Thoracic aorta (tissue), 2 donors: ENCODE measurements at regions not wholly inside any gene's neighbourhood (a gene's known extent, or its start where the extent isn't known, plus 50 kb on each side); places are given as distances from the start of the nearest gene placed in this dataset.
"Not testable (repeated sequence)": the region's sequence is repeated elsewhere in the genome, so short reads cannot be mapped to it uniquely, and the experiment has no call there.

Source experiments
- ATAC-seq: fragments of 150-250 bp; one replicate; pipeline ENCODE4 v1.8.0; 2017; ENCODE audit warnings: low read depth; ENCODE audit not compliant: insufficient number of reproducible peaks, low FRiP score
- DNase-seq: peaks from one replicate; pipeline ENCODE4 v3.0.0-alpha.2; 2020; ENCODE audit warnings: low spot score
- H3K27ac ChIP-seq, 2 donors: fragments of 200-600 bp; sonication (generic); 1 replicate in 1 of 2; 2 replicates in 1 of 2; pipeline ENCODE4 v1.5.1; 2016; ENCODE audit warnings: mild to moderate bottlenecking in 2 of 2, moderate library complexity in 2 of 2
- H3K27me3 ChIP-seq: fragments of 200-600 bp; sonication (generic); replicated peaks from 2 replicates; pipeline ENCODE4 v1.6.0; 2016; ENCODE audit warnings: mild to moderate bottlenecking; ENCODE audit not compliant: insufficient read depth
- H3K36me3 ChIP-seq: fragments of 200-600 bp; sonication (generic); one replicate; pipeline ENCODE4 v1.5.1; 2016
- H3K4me1 ChIP-seq, 2 donors: fragments of 200-600 bp; sonication (generic); 1 replicate in 1 of 2; 2 replicates in 1 of 2; pipeline versions ENCODE4 v1.5.1 to v1.6.0; 2016; ENCODE audit warnings: low read depth in 2 of 2, mild to moderate bottlenecking in 1 of 2; ENCODE audit not compliant: control insufficient read depth in 1 of 2
- H3K4me3 ChIP-seq: fragments of 200-600 bp; sonication (generic); 2 replicates; pipeline ENCODE4 v1.5.1; 2016; ENCODE audit warnings: mild to moderate bottlenecking
- H3K9me3 ChIP-seq: fragments of 200-600 bp; sonication (generic); 2 replicates; pipeline ENCODE4 v1.5.1; 2016
- CTCF ChIP-seq: fragments of 200-600 bp; sonication (generic); IDR thresholded peaks from one replicate; pipeline ENCODE4 v1.5.1; 2019; ENCODE audit warnings: antibody characterized with exemption

DNA sequence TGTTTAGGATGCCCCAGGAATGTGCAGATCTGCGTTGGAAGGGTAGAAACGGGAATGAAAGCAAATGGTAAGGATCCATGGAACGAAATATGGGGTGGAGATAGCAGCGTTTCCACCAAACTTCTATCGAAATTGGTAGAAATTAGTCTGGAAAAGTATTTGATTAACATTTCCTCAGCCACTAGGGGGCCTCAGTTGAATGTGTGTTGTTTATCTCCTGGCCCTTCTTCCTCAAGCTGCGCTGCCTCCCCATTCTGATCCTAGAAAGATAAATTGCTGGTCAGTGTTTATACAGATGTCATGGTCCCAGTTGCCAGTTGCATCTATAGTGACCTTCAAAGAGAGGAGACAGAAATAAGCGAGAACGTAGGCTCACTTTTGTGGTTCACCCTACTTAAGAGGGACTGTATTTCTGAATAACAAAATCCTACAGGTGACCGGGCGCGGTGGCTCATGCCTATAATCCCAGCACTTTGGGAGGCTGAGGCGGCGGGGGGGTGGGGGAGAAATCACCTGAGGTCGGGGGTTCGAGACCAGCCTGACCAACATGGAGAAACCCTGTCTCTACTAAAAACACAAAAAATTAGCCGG is 457.1 kb downstream of the SQOR start:
- peak; percentile 32 for TF ChIP-seq CTCF
- DNase-seq (no peak), ATAC-seq (peak; percentile 20)
- no peak overlapping the region for H3K4me3 ChIP-seq
- H3K9me3 ChIP-seq: no peaks in the 10 kb centered on the region
- H3K36me3 ChIP-seq: no peaks in the 10 kb centered on the region
- no peak overlapping the region for H3K27ac ChIP-seq
- no peaks in the 10 kb centered on the region for H3K4me1 ChIP-seq
- no peaks in the 10 kb centered on the region for H3K27me3 ChIP-seq

DNA sequence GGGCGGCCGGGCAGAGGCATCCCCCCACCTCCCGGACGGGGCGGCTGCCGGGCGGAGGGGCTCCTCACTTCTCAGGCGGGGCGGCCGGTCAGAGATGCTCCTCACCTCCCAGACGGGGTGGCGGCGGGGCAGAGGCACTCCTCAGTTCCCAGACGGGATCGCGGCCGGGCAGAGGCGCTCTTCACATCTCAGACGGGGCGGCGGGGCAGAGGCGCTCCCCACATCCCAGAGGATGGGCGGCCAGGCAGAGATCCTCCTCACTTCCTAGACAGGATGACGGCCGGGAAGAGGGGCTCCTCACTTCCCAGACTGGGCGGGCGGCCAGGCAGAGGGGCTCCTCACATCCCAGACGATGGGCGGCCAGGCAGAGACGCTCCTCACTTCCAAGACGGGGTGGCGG is 463.2 kb downstream of the SQOR start:
- H3K9me3 ChIP-seq, H3K4me1 ChIP-seq, ATAC-seq, H3K27me3 ChIP-seq, H3K36me3 ChIP-seq, DNase-seq, H3K4me3 ChIP-seq, H3K27ac ChIP-seq: not testable (repeated sequence)

DNA sequence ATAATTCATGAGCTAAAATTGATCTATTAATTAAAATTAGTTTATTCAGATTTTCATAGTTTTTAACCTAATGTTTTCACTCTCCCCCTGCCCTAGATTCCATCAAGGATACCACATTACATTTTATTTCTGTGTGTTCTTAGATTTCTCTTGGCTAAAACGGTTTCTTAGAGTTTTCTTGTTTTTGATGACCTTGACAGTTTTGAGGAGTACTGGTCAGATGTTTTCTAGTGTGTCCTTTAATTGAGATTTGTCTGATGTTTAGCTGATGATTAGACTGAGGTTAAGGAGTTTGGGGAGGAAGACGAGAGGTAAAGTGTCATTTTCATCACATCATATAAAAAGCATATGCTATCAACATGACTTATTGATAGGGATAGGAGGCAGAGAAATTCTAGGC is 475.9 kb downstream of the SQOR start:
- no peaks in the 10 kb centered on the region for H3K36me3 ChIP-seq
- TF ChIP-seq CTCF: no peak
- H3K9me3 ChIP-seq: no peaks in the 10 kb centered on the region
- H3K4me1 ChIP-seq: no peaks in the 10 kb centered on the region
- H3K27me3 ChIP-seq: no peaks in the 10 kb centered on the region
- no peak for ATAC-seq
- H3K4me3 ChIP-seq: no peak overlapping the region
- H3K27ac ChIP-seq: no peak overlapping the region
- DNase-seq: no peak

DNA sequence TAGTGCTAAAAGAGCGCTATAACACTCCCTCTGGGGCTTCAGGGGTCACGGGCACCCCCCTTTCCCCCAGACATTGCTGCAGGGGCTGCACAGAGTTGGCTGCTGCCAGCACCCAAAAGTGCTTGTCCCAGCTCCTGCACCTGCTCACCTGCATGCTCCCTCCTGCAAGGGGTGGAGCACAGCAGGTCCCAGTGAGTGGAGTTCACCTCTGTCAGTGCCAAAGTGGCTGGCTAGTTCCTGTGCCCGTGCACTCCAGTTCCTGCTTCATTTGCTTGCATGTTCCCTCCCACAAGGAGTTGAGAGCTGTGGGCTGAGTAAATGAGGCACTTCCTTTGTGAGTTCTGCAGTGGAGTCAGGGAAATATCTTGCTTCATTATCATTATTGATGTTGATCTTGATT is 476.9 kb downstream of the SQOR start:
- ATAC-seq (no peak), DNase-seq (no peak)
- Histone ChIP-seq H3K27ac (no peak overlapping the region), H3K4me1 (no peaks in the 10 kb centered on the region), H3K9me3 (no peaks in the 10 kb centered on the region), H3K4me3 (no peak overlapping the region), H3K27me3 (no peaks in the 10 kb centered on the region), H3K36me3 (no peaks in the 10 kb centered on the region)
- no peak for TF ChIP-seq CTCF

- H3K36me3 ChIP-seq: no peaks in the 10 kb centered on the region
- no peak for TF ChIP-seq CTCF
- no peak overlapping the region for H3K27ac ChIP-seq
- H3K4me3 ChIP-seq: no peak overlapping the region
- no peak for ATAC-seq
- DNase-seq: no peak
- H3K9me3 ChIP-seq: no peaks in the 10 kb centered on the region
- no peaks in the 10 kb centered on the region for H3K27me3 ChIP-seq
- H3K4me1 ChIP-seq: no peaks in the 10 kb centered on the region
Measured at GRCh38 chr15:46117071-46117470, 482.2 kb downstream of the SQOR start.

DNA sequence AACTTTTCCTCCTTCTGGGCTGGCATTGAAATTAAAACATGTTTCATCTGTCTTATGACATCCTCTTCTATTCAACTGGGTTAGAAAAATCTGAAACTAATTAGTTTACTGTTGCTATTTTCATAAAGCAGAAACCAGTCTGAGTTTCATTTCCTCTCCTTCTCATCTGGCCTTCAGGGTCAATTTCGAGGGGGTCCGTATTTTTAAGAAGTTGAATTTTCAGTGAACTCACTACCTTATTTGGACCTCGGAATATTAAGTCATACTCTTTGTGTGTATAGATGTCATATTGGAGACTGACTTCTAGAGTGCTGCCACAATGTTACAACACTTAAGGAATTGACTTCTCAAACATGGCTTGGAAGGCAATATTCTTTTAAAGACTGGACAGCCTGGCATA is 485.9 kb downstream of the SQOR start:
- no peak overlapping the region for H3K27ac ChIP-seq
- H3K4me1 ChIP-seq: no peaks in the 10 kb centered on the region
- no peak overlapping the region for H3K4me3 ChIP-seq
- no peak for ATAC-seq
- TF ChIP-seq CTCF: no peak
- H3K36me3 ChIP-seq: no peaks in the 10 kb centered on the region
- no peak for DNase-seq
- peaks cover 10% of the 10 kb centered on the region for H3K9me3 ChIP-seq
- no peaks in the 10 kb centered on the region for H3K27me3 ChIP-seq
